Endothelial cell of umbilical vein (primary cell): ENCODE measurements at regions not wholly inside any gene's neighbourhood (a gene's known extent, or its start where the extent isn't known, plus 50 kb on each side); places are given as distances from the start of the nearest gene placed in this dataset.

Experiments used
- CTCF ChIP-seq, 2 donors: IDR thresholded peaks; 1 replicate in 1 of 2; 2 replicates in 1 of 2; pipeline ENCODE4 v1.5.1; 2011; ENCODE audit warnings: low read length in 2 of 2, mild to moderate bottlenecking in 2 of 2, moderate library complexity in 2 of 2, control low read depth in 1 of 2, inconsistent platforms in 1 of 2, low read depth in 1 of 2; ENCODE audit not compliant: insufficient read depth in 1 of 2; ENCODE audit errors: extremely low read depth in 1 of 2
- MAX ChIP-seq: IDR thresholded peaks from 2 replicates; pipeline ENCODE4 v1.6.1; 2011; ENCODE audit not compliant: insufficient read depth, insufficient read length
- POLR2A ChIP-seq: IDR thresholded peaks from 2 replicates; pipeline ENCODE4 v1.6.1; 2012; ENCODE audit warnings: low read depth, mild to moderate bottlenecking, control low read depth, low read length

- TF ChIP-seq CTCF (IDR thresholded peaks at IDR 0.05; ENCODE audit: extremely low read depth in 1 of 2, insufficient read depth in 1 of 2, low read depth in 1 of 2, low read length in 2 of 2) (no peak), POLR2A (no peak), MAX (no peak)
These were observed 482.7 kb upstream of the NECTIN3 start for GRCh38 chr3:110588906-110589305.
